Ishikawa (cell line): ENCODE measurements at regions not wholly inside any gene's neighbourhood (a gene's known extent, or its start where the extent isn't known, plus 50 kb on each side); places are given as distances from the start of the nearest gene placed in this dataset.

Experiments
- CEBPB ChIP-seq: IDR thresholded peaks from 2 replicates; pipeline ENCODE4 v1.6.1; 2012
- CREB1 ChIP-seq: IDR thresholded peaks from 2 replicates; pipeline ENCODE4 v1.6.1; 2012; ENCODE audit warnings: low read depth
- EGR1 ChIP-seq: IDR thresholded peaks from 2 replicates; pipeline ENCODE4 v1.6.1; 2012
- EP300 ChIP-seq: IDR thresholded peaks from 2 replicates; pipeline ENCODE4 v1.6.1; 2012; ENCODE audit warnings: borderline replicate concordance
- FOXM1 ChIP-seq: IDR thresholded peaks from 2 replicates; pipeline ENCODE4 v1.6.1; 2012; ENCODE audit warnings: low read depth, borderline replicate concordance
- MAX ChIP-seq: IDR thresholded peaks from 2 replicates; pipeline ENCODE4 v1.6.1; 2012
- NFIC ChIP-seq: IDR thresholded peaks from 2 replicates; pipeline ENCODE4 v1.6.1; 2012
- RAD21 ChIP-seq: IDR thresholded peaks from 2 replicates; pipeline ENCODE4 v1.6.1; 2012; ENCODE audit warnings: low read depth
- REST ChIP-seq: IDR thresholded peaks from 2 replicates; pipeline ENCODE4 v1.6.1; 2012; ENCODE audit warnings: low read depth, mild to moderate bottlenecking
- TAF1 ChIP-seq: IDR thresholded peaks from 2 replicates; pipeline ENCODE4 v1.6.1; 2012; ENCODE audit warnings: low read depth, mild to moderate bottlenecking
- TCF12 ChIP-seq: IDR thresholded peaks from 2 replicates; pipeline ENCODE4 v1.6.1; 2012; ENCODE audit warnings: low read depth
- TEAD4 ChIP-seq: IDR thresholded peaks from 2 replicates; pipeline ENCODE4 v1.6.1; 2012
- USF1 ChIP-seq: IDR thresholded peaks from 2 replicates; pipeline ENCODE4 v1.6.1; 2012
- YY1 ChIP-seq: IDR thresholded peaks from 2 replicates; pipeline ENCODE4 v1.6.1; 2012; ENCODE audit warnings: low read depth
- ZBTB7A ChIP-seq: IDR thresholded peaks from 2 replicates; pipeline ENCODE4 v1.6.1; 2012; ENCODE audit warnings: low read depth

GRCh38 chr15:77778802-77779201 lies 146.1 kb upstream of the LINGO1 start:
- TF ChIP-seq TAF1 = no peak
- TF ChIP-seq NFIC = no peak
- TF ChIP-seq RAD21 = no peak
- no peak for TF ChIP-seq EP300
- TF ChIP-seq MAX = no peak
- TF ChIP-seq CREB1 = no peak
- no peak for TF ChIP-seq EGR1
- TF ChIP-seq YY1 = no peak

- TF ChIP-seq TEAD4 (no peak), TCF12 (no peak), EGR1 (no peak), ZBTB7A (no peak), TAF1 (no peak), EP300 (no peak), NFIC (no peak), CREB1 (no peak), USF1 (no peak), REST (no peak), RAD21 (no peak), CEBPB (no peak), FOXM1 (no peak), MAX (no peak), YY1 (no peak)
These were observed 143.1 kb upstream of the LINGO1 start for GRCh38 chr15:77775837-77776236.

GRCh38 chr15:77775373-77775772 lies 142.7 kb upstream of the LINGO1 start:
- TF ChIP-seq USF1 = no peak
- TF ChIP-seq EGR1 = no peak
- no peak for TF ChIP-seq TCF12
- TF ChIP-seq CEBPB = no peak
- TF ChIP-seq NFIC = no peak
- TF ChIP-seq ZBTB7A = no peak
- no peak for TF ChIP-seq FOXM1
- no peak for TF ChIP-seq YY1
- no peak for TF ChIP-seq TAF1
- no peak for TF ChIP-seq REST
- no peak for TF ChIP-seq CREB1
- TF ChIP-seq MAX = no peak
- TF ChIP-seq TEAD4 = no peak
- no peak for TF ChIP-seq RAD21
- no peak for TF ChIP-seq EP300

- no peak for TF ChIP-seq TCF12
These were observed 141.6 kb upstream of the LINGO1 start for GRCh38 chr15:77774350-77774749.

GRCh38 chr15:77773903-77774302 lies 141.2 kb upstream of the LINGO1 start:
- peak; percentile 17; the same call in 1 of the 2 replicates for TF ChIP-seq RAD21
- no peak for TF ChIP-seq FOXM1

GRCh38 chr15:77772641-77773402 lies 140.1 kb upstream of the LINGO1 start:
- TF ChIP-seq TAF1 (no peak), TEAD4 (no peak), USF1 (peak; percentile 17; the same call in 1 of the 2 replicates), MAX (no peak)
